NCI-H526 (cell line): ENCODE measurements at regions not wholly inside any gene's neighbourhood (a gene's known extent, or its start where the extent isn't known, plus 50 kb on each side); places are given as distances from the start of the nearest gene placed in this dataset.

Source experiments
- DNase-seq, 2 experiments: peaks; one replicate each; lab custom pipeline; 2025; lab: John Stamatoyannopoulos, UW

- no peak for DNase-seq
Observed at GRCh38 chr2:155687181-155687580, 645.3 kb downstream of the NR4A2 start.

GRCh38 chr2:155679647-155680046 lies 652.9 kb downstream of the NR4A2 start:
- no peak for DNase-seq

- DNase-seq: no peak
Observed at GRCh38 chr2:155675920-155676319, 656.6 kb downstream of the NR4A2 start.

- no peak for DNase-seq
Observed at GRCh38 chr2:155665704-155666103, 666.8 kb downstream of the NR4A2 start.

- DNase-seq: no peak
Observed at GRCh38 chr2:155663265-155663664, 669.3 kb downstream of the NR4A2 start.

GRCh38 chr2:155662224-155662623 lies 670.3 kb downstream of the NR4A2 start:
- no peak for DNase-seq

GRCh38 chr2:155653176-155653575 lies 679.3 kb downstream of the NR4A2 start:
- DNase-seq: no peak

- DNase-seq: no peak
Observed at GRCh38 chr2:155651851-155652250, 680.7 kb downstream of the NR4A2 start.

- DNase-seq: no peak
Observed at GRCh38 chr2:155645791-155646190, 686.7 kb downstream of the NR4A2 start.

GRCh38 chr2:155643056-155643775 lies 689.3 kb downstream of the NR4A2 start:
- no peak for DNase-seq

GRCh38 chr2:155633887-155634570 lies 698.5 kb downstream of the NR4A2 start:
- DNase-seq: no peak

GRCh38 chr2:155633060-155633839 lies 699.3 kb downstream of the NR4A2 start:
- no peak for DNase-seq

GRCh38 chr2:155630760-155631159 lies 701.8 kb downstream of the NR4A2 start:
- DNase-seq: no peak

GRCh38 chr2:155622443-155622842 lies 710.1 kb downstream of the NR4A2 start:
- DNase-seq: no peak

- DNase-seq: no peak
Observed at GRCh38 chr2:155600914-155601760, 731.4 kb downstream of the NR4A2 start.

- DNase-seq: no peak
Observed at GRCh38 chr2:155600296-155600695, 732.2 kb downstream of the NR4A2 start.

GRCh38 chr2:155599834-155600233 lies 732.7 kb downstream of the NR4A2 start:
- no peak for DNase-seq

- no peak for DNase-seq
Observed at GRCh38 chr2:155583674-155584195, 748.8 kb downstream of the NR4A2 start.

GRCh38 chr2:155574941-155575340 lies 757.6 kb downstream of the NR4A2 start:
- no peak for DNase-seq

GRCh38 chr2:155547571-155547970 lies 785.0 kb downstream of the NR4A2 start:
- DNase-seq: no peak

GRCh38 chr2:155546721-155547555 lies 785.6 kb downstream of the NR4A2 start:
- no peak for DNase-seq
